HG02943 (cell line): ENCODE measurements at regions not wholly inside any gene's neighbourhood (a gene's known extent, or its start where the extent isn't known, plus 50 kb on each side); places are given as distances from the start of the nearest gene placed in this dataset.
"Not testable (repeated sequence)": the region's sequence is repeated elsewhere in the genome, so short reads cannot be mapped to it uniquely, and the experiment has no call there.

Experiments used
- ATAC-seq: cut with Tn5 transposase; IDR thresholded peaks from one replicate; pipeline ENCODE4 v1.9.1; 2021; ENCODE audit warnings: mild to moderate bottlenecking, low read depth, moderate library complexity; ENCODE audit not compliant: unreplicated experiment

GRCh38 chr2:193352665-193353242, 1158.0 kb upstream of the TMEFF2 start:
- not testable (repeated sequence) for ATAC-seq

GRCh38 chr2:193350509-193350908, 1155.8 kb upstream of the TMEFF2 start:
- no peak for ATAC-seq

GRCh38 chr2:193349642-193350041, 1154.9 kb upstream of the TMEFF2 start:
- no peak for ATAC-seq

GRCh38 chr2:193348055-193348454, 1153.3 kb upstream of the TMEFF2 start:
- ATAC-seq = no peak

- no peak for ATAC-seq
These were observed 1142.0 kb upstream of the TMEFF2 start for GRCh38 chr2:193336781-193337180.

GRCh38 chr2:193334401-193334800, 1139.7 kb upstream of the TMEFF2 start:
- ATAC-seq = no peak

- ATAC-seq = no peak
These were observed 1138.8 kb upstream of the TMEFF2 start for GRCh38 chr2:193333539-193333938.

- ATAC-seq = no peak
These were observed 1138.2 kb upstream of the TMEFF2 start for GRCh38 chr2:193332941-193333340.

GRCh38 chr2:193331676-193332075, 1136.9 kb upstream of the TMEFF2 start:
- no peak for ATAC-seq

- no peak for ATAC-seq
These were observed 1131.6 kb upstream of the TMEFF2 start for GRCh38 chr2:193326296-193326695.

- no peak for ATAC-seq
These were observed 1120.8 kb upstream of the TMEFF2 start for GRCh38 chr2:193315428-193316091.

- no peak for ATAC-seq
These were observed 1108.7 kb upstream of the TMEFF2 start for GRCh38 chr2:193303464-193303863.

- no peak for ATAC-seq
These were observed 1099.6 kb upstream of the TMEFF2 start for GRCh38 chr2:193294371-193294770.

- no peak for ATAC-seq
These were observed 1084.6 kb upstream of the TMEFF2 start for GRCh38 chr2:193279361-193279760.

GRCh38 chr2:193276988-193277387, 1082.3 kb upstream of the TMEFF2 start:
- ATAC-seq = no peak

- ATAC-seq = no peak
These were observed 1081.8 kb upstream of the TMEFF2 start for GRCh38 chr2:193276560-193276959.

- ATAC-seq = no peak
These were observed 1081.3 kb upstream of the TMEFF2 start for GRCh38 chr2:193276069-193276468.

GRCh38 chr2:193272011-193272410, 1077.3 kb upstream of the TMEFF2 start:
- no peak for ATAC-seq

GRCh38 chr2:193270816-193271215, 1076.1 kb upstream of the TMEFF2 start:
- ATAC-seq = no peak

- no peak for ATAC-seq
These were observed 1072.8 kb upstream of the TMEFF2 start for GRCh38 chr2:193267496-193268002.

GRCh38 chr2:193253014-193253530, 1058.3 kb upstream of the TMEFF2 start:
- no peak for ATAC-seq

GRCh38 chr2:193251909-193252308, 1057.2 kb upstream of the TMEFF2 start:
- ATAC-seq = no peak
